HepG2 (cell line): ENCODE measurements at regions not wholly inside any gene's neighbourhood (a gene's known extent, or its start where the extent isn't known, plus 50 kb on each side); places are given as distances from the start of the nearest gene placed in this dataset.
"Not testable (repeated sequence)": the region's sequence is repeated elsewhere in the genome, so short reads cannot be mapped to it uniquely, and the experiment has no call there.

Source experiments
- ATAC-seq: fragments of 200-7000 bp; cut with Tn5 transposase; 3 replicates; pipeline ENCODE4 v1.9.1; 2020; ENCODE audit warnings: mild to moderate bottlenecking, moderate library complexity
- BruUV-seq: library from RNA; stranded (reverse); fragments of 400-500 nt; replicated peaks from 2 replicates; lab custom pipeline; 2021; lab: Mats Ljungman, UMichigan
- CTCF ChIA-PET: fragments of 300-600 bp; formaldehyde crosslinking; extraction: SDS; loops from one replicate; lab custom pipeline; 2021; ENCODE audit warnings: low total read pairs, inconsistent platforms, low intra/inter-chr PET ratio; lab: Yijun Ruan, JAX
- POLR2A ChIA-PET: fragments of 350-600 bp; sonication (Branson Sonifier 250); formaldehyde crosslinking; loops from one replicate; lab custom pipeline; 2020; ENCODE audit warnings: antibody characterized with exemption, inconsistent platforms; lab: Yijun Ruan, JAX
- DNase-seq: peaks from one replicate; pipeline ENCODE4 v3.0.0-alpha.2; 2015; ENCODE audit warnings: low spot score
- FAIRE-seq: peaks from 3 replicates; lab custom pipeline; 2011; peaks lifted over from hg19 to GRCh38; lab: Jason Lieb, UNC
- H2AFZ ChIP-seq: one replicate; pipeline ENCODE4 v1.6.1; 2011; ENCODE audit warnings: low read length, inconsistent platforms
- H3K27ac ChIP-seq: fragments of 300-600 bp; 3 replicates; pipeline ENCODE4 v1.8.0; 2011; ENCODE audit warnings: mixed run types, mild to moderate bottlenecking, mixed read lengths, low read length, inconsistent platforms; ENCODE audit not compliant: insufficient read depth; ENCODE audit errors: extremely low read length
- H3K27me3 ChIP-seq, 2 experiments: fragments of 200-600 bp in 1 of 2; 2 replicates in 1 of 2; 3 replicates in 1 of 2; pipeline versions ENCODE4 v1.6.0 to v1.8.0; 2011; ENCODE audit warnings: low read length in 2 of 2, mild to moderate bottlenecking in 2 of 2, moderate library complexity in 2 of 2, inconsistent platforms in 1 of 2; ENCODE audit not compliant: insufficient read depth in 2 of 2, control insufficient read depth in 1 of 2
- H3K36me3 ChIP-seq, 2 experiments: fragments of 200-600 bp in 1 of 2; replicated peaks in 1 of 2; 2 replicates in 1 of 2; 3 replicates in 1 of 2; pipeline versions ENCODE4 v1.5.1 to v1.8.0; 2011; ENCODE audit warnings: low read length in 2 of 2, inconsistent platforms in 1 of 2; ENCODE audit not compliant: insufficient read depth in 2 of 2, control insufficient read depth in 1 of 2
- H3K4me1 ChIP-seq: 2 replicates; pipeline ENCODE4 v1.5.1; 2012; ENCODE audit warnings: low read length, inconsistent platforms; ENCODE audit not compliant: insufficient read depth
- H3K4me2 ChIP-seq: 2 replicates; pipeline ENCODE4 v1.6.0; 2011; ENCODE audit warnings: low read depth, low read length, inconsistent platforms
- H3K4me3 ChIP-seq, 3 experiments: fragments of 200-600 bp in 1 of 3; sonication (generic), shearing (Covaris generic) in 1 of 3; replicated peaks in 1 of 3; 2 replicates each; pipeline ENCODE4 v1.5.1; 2011 to 2016; ENCODE audit warnings: low read length in 3 of 3, inconsistent platforms in 2 of 3, low read depth in 2 of 3, mild to moderate bottlenecking in 2 of 3, control low read depth in 1 of 3, mixed read lengths in 1 of 3; ENCODE audit not compliant: insufficient read depth in 1 of 3
- H3K79me2 ChIP-seq: one replicate; pipeline ENCODE4 v1.6.1; 2011; ENCODE audit warnings: low read length, inconsistent platforms; ENCODE audit not compliant: insufficient read depth
- H3K9ac ChIP-seq: 2 replicates; pipeline ENCODE4 v1.6.0; 2011; ENCODE audit warnings: mild to moderate bottlenecking, low read depth, low read length, inconsistent platforms; ENCODE audit not compliant: insufficient read depth
- H3K9me3 ChIP-seq: 2 replicates; pipeline ENCODE4 v1.5.1; 2012; ENCODE audit warnings: mild to moderate bottlenecking, low read length
- H4K20me1 ChIP-seq: 2 replicates; pipeline ENCODE4 v1.6.0; 2011; ENCODE audit warnings: inconsistent platforms, mild to moderate bottlenecking, low read length, moderate library complexity; ENCODE audit not compliant: insufficient read depth
- CBFB ChIP-seq: sonication (generic); formaldehyde crosslinking; IDR thresholded peaks from 2 replicates; pipeline ENCODE4 v1.4.0; 2020; ENCODE audit warnings: missing genetic modification reagents
- FOXA3 ChIP-seq: IDR thresholded peaks from 2 replicates; pipeline ENCODE4 v1.6.1; 2016; ENCODE audit warnings: missing genetic modification reagents, missing compliant biosample characterization
- THYN1 ChIP-seq: sonication (generic); formaldehyde crosslinking; IDR thresholded peaks from 2 replicates; pipeline ENCODE4 v1.8.1; 2023; ENCODE audit warnings: low read depth, mild to moderate bottlenecking, moderate library complexity, missing genetic modification reagents, borderline replicate concordance
- ZNF564 ChIP-seq: sonication (generic); formaldehyde crosslinking; IDR thresholded peaks from 2 replicates; pipeline ENCODE4 v1.8.1; 2023; ENCODE audit warnings: mild to moderate bottlenecking, missing genetic modification reagents
- ZNF615 ChIP-seq: sonication (generic); formaldehyde crosslinking; IDR thresholded peaks from 2 replicates; pipeline ENCODE4 v1.5.0; 2020; ENCODE audit warnings: mild to moderate bottlenecking, missing genetic modification reagents, borderline replicate concordance
- in situ Hi-C: cut with HindIII; loops from 2 replicates; pipeline ENCODE4 v1.10.0; 2017; ENCODE audit warnings: low pct_unique_long_range_greater_than_20kb; ENCODE audit not compliant: extremely low pct_ligation_motif_present
- intact Hi-C: fragments of 100-400 bp; cut with micrococcal nuclease; formaldehyde crosslinking; loops from one replicate; pipeline ENCODE4 v1.10.0; 2022; ENCODE audit not compliant: unreplicated experiment

- intact Hi-C loops (no loop called here), in situ Hi-C loops (no loop called here)
- CTCF ChIA-PET = no interaction called here
- H3K27ac ChIP-seq = no peak overlapping the region
- H3K79me2 ChIP-seq = no peaks in the 10 kb centered on the region
- H2AFZ ChIP-seq = no peak overlapping the region
- TF ChIP-seq FOXA3 (no peak), ZNF564 (no peak), CBFB (no peak), THYN1 (CRISPR knock-in tag) (no peak), ZNF615 (no peak)
- TF ChIP-seq, all 625 proteins: peak for 0
- ATAC-seq (no peak), DNase-seq (no peak), FAIRE-seq (no peak)
- Histone ChIP-seq H3K4me3 (no peak overlapping the region), H3K9ac (no peak overlapping the region), H3K4me1 (no peaks in the 10 kb centered on the region), H3K4me2 (no peak overlapping the region), H3K36me3 (no peaks in the 10 kb centered on the region), H3K9me3 (no peaks in the 10 kb centered on the region), H3K27me3 (no peaks in the 10 kb centered on the region; a peak in 1 of 5 replicates), H4K20me1 (no peaks in the 10 kb centered on the region)
- no TSS peak for BruUV-seq
- POLR2A ChIA-PET = no interaction called here
These were observed 190.2 kb upstream of the USP15 start for GRCh38 chr12:62069976-62070375.

- POLR2A ChIA-PET, in situ Hi-C loops, intact Hi-C loops: not testable (repeated sequence)
These were observed 187.0 kb upstream of the USP15 start for GRCh38 chr12:62073236-62073635.

More at GRCh38 chr12:62073236-62073635, 187.0 kb upstream of the USP15 start:
- H3K9me3 ChIP-seq, ATAC-seq, H3K27ac ChIP-seq, H3K4me3 ChIP-seq, CTCF ChIA-PET, H3K36me3 ChIP-seq, H3K9ac ChIP-seq, H2AFZ ChIP-seq, H3K4me2 ChIP-seq, H4K20me1 ChIP-seq, FAIRE-seq, BruUV-seq, H3K27me3 ChIP-seq, H3K4me1 ChIP-seq, DNase-seq, H3K79me2 ChIP-seq: not testable (repeated sequence)
